Lower leg skin (tissue), 3 donors: ENCODE measurements at regions not wholly inside any gene's neighbourhood (a gene's known extent, or its start where the extent isn't known, plus 50 kb on each side); places are given as distances from the start of the nearest gene placed in this dataset.

Experiments
- CTCF ChIP-seq, 3 donors: fragments of 450-650 bp; IDR thresholded peaks; one replicate each; pipeline ENCODE4 v1.5.1; 2016; ENCODE audit warnings: antibody characterized with exemption in 3 of 3, mild to moderate bottlenecking in 3 of 3, moderate library complexity in 2 of 3
- POLR2A ChIP-seq, 2 donors: fragments of 450-650 bp; IDR thresholded peaks; one replicate each; pipeline ENCODE4 v1.6.1; 2016 to 2017; ENCODE audit warnings: antibody characterized with exemption in 2 of 2, mild to moderate bottlenecking in 1 of 2, moderate library complexity in 1 of 2

GRCh38 chr20:56927127-56927526 lies 298.0 kb downstream of the TFAP2C start:
- TF ChIP-seq CTCF (IDR thresholded peaks at IDR 0.05), result no peak
- TF ChIP-seq POLR2A (IDR thresholded peaks at IDR 0.05), result no peak
